GM23248 (cell line): ENCODE measurements at regions not wholly inside any gene's neighbourhood (a gene's known extent, or its start where the extent isn't known, plus 50 kb on each side); places are given as distances from the start of the nearest gene placed in this dataset.

ENCODE experiments used
- DNase-seq: peaks from one replicate; pipeline ENCODE4 v3.0.0-alpha.2; 2015
- H2AFZ ChIP-seq: fragments of 200-600 bp; sonication (generic); 2 replicates; pipeline ENCODE4 v1.6.1; 2016; ENCODE audit warnings: antibody characterized with exemption
- H3F3A ChIP-seq: fragments of 200-600 bp; sonication (generic); 2 replicates; pipeline ENCODE4 v1.6.1; 2016; ENCODE audit warnings: mild to moderate bottlenecking, antibody characterized with exemption, mixed run types; ENCODE audit not compliant: insufficient read depth
- H3K27ac ChIP-seq: fragments of 200-600 bp; sonication (generic); 2 replicates; pipeline ENCODE4 v1.5.1; 2016; ENCODE audit warnings: mild to moderate bottlenecking
- H3K27me3 ChIP-seq: fragments of 200-600 bp; sonication (generic); replicated peaks from 2 replicates; pipeline ENCODE4 v1.6.1; 2016; ENCODE audit warnings: mild to moderate bottlenecking; ENCODE audit not compliant: insufficient read depth
- H3K36me3 ChIP-seq: fragments of 200-600 bp; sonication (generic); 2 replicates; pipeline ENCODE4 v1.6.1; 2016; ENCODE audit warnings: low read depth, mild to moderate bottlenecking
- H3K4me1 ChIP-seq: fragments of 200-600 bp; sonication (generic); 2 replicates; pipeline ENCODE4 v1.6.1; 2016; ENCODE audit warnings: mild to moderate bottlenecking; ENCODE audit not compliant: insufficient read depth
- H3K4me2 ChIP-seq: fragments of 200-600 bp; sonication (generic); one replicate; pipeline ENCODE4 v1.6.1; 2016; ENCODE audit warnings: mild to moderate bottlenecking; ENCODE audit not compliant: unreplicated experiment
- H3K4me3 ChIP-seq: fragments of 200-600 bp; sonication (generic); 2 replicates; pipeline ENCODE4 v1.5.1; 2016; ENCODE audit warnings: mild to moderate bottlenecking
- H3K79me2 ChIP-seq: fragments of 200-600 bp; sonication (generic); 2 replicates; pipeline ENCODE4 v1.6.1; 2016; ENCODE audit warnings: mild to moderate bottlenecking; ENCODE audit not compliant: insufficient read depth
- H3K9ac ChIP-seq: fragments of 200-600 bp; sonication (generic); 2 replicates; pipeline ENCODE4 v1.6.1; 2016; ENCODE audit warnings: mild to moderate bottlenecking
- H3K9me2 ChIP-seq: fragments of 200-600 bp; sonication (generic); 2 replicates; pipeline ENCODE4 v1.6.1; 2016; ENCODE audit warnings: mixed run types, mild to moderate bottlenecking, moderate library complexity; ENCODE audit not compliant: insufficient read depth
- H3K9me3 ChIP-seq: fragments of 200-600 bp; sonication (generic); one replicate; pipeline ENCODE4 v1.6.1; 2017; ENCODE audit warnings: low read depth
- H4K20me1 ChIP-seq: fragments of 200-600 bp; sonication (generic); 2 replicates; pipeline ENCODE4 v1.6.0; 2016; ENCODE audit not compliant: insufficient read depth
- EZH2 ChIP-seq: fragments of 200-600 bp; sonication (generic); IDR thresholded peaks from 2 replicates; pipeline ENCODE4 v1.6.1; 2018; ENCODE audit warnings: antibody characterized with exemption, mild to moderate bottlenecking; ENCODE audit not compliant: insufficient read depth, poor library complexity, severe bottlenecking
- EZH2phosphoT487 ChIP-seq: fragments of 200-600 bp; sonication (generic); IDR thresholded peaks from 2 replicates; pipeline ENCODE4 v1.6.1; 2018; ENCODE audit warnings: antibody characterized with exemption, moderate library complexity, mild to moderate bottlenecking, low read depth; ENCODE audit not compliant: insufficient read depth
- WGBS, 2 experiments: methylation state at CpG; one replicate each; pipeline ENCODE4 v1.1.6; 2015 to 2017; ENCODE audit warnings: low lambda C conversion rate in 2 of 2, low coverage in 1 of 2; ENCODE audit errors: missing lambda C conversion rate in 2 of 2; 5-methylcytosine and 5-hydroxymethylcytosine counted together
- in situ Hi-C: fragments of 300-500 bp; cut with MboI; formaldehyde crosslinking; loops from 2 replicates; pipeline ENCODE4 v1.15.0; 2020

DNA sequence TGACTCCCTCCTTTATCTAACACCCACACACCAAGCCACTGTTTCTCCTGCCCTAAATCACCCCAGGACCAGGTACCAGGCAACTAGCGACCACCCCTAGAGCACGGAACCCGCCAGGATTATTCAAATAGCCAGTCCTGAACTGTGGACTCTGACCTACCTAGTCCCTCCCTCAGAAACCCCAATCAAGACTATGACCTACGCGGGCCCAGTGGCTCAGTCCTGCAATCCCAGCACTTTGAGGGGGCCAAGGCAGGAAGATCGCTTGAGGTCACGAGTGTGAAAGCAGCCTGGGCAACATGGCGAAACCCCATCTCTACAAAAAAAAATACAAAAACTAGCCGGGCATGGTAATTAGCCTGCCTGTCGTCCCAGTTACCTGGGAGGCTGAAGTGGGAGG lies 232.8 kb upstream of the FOXK1 start:
- no peaks in the 10 kb centered on the region for H3K79me2 ChIP-seq
- TF ChIP-seq EZH2: no peak
- TF ChIP-seq EZH2phosphoT487: no peak
- no peak overlapping the region for H3K4me3 ChIP-seq
- no peak for DNase-seq
- H3K27ac ChIP-seq: no peak overlapping the region
- H3F3A ChIP-seq: no peaks in the 10 kb centered on the region
- H3K9ac ChIP-seq: no peak overlapping the region
- H3K9me3 ChIP-seq: no peaks in the 10 kb centered on the region
- H2AFZ ChIP-seq: no peak overlapping the region
- no peaks in the 10 kb centered on the region for H3K4me1 ChIP-seq
- no peaks in the 10 kb centered on the region for H3K9me2 ChIP-seq
- no peak overlapping the region for H3K4me2 ChIP-seq
- H4K20me1 ChIP-seq: no peaks in the 10 kb centered on the region
- in situ Hi-C loops: no loop called here
- H3K36me3 ChIP-seq: no peaks in the 10 kb centered on the region
- WGBS, 2 experiments: 32 to 41% methylated on average over 10 of the region's 10 CpGs
- H3K27me3 ChIP-seq: no peaks in the 10 kb centered on the region

DNA sequence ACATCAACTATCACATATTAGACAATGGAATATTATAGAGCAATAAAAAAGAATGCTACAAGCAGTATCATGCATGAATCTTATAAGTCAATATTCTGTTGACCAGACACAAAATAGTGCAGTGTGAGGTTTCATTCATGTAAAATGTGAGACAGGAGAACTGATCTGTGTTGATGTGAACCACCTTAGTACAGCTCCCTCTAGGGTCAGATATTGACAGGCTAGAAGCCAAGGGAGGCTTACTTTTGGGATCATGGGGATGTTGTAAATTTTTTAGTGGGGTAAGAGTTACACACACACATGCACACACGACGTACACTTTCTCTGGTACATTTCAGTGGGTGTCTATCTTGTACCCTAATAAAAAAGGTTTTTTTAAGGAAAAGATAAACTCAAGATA lies 231.6 kb upstream of the FOXK1 start:
- Histone ChIP-seq H3K9me2 (no peaks in the 10 kb centered on the region), H3K9me3 (no peaks in the 10 kb centered on the region), H2AFZ (no peak overlapping the region), H3K9ac (no peak overlapping the region), H3K79me2 (no peaks in the 10 kb centered on the region), H3F3A (no peaks in the 10 kb centered on the region), H3K4me1 (no peaks in the 10 kb centered on the region), H3K36me3 (no peaks in the 10 kb centered on the region), H4K20me1 (no peaks in the 10 kb centered on the region), H3K4me3 (no peak overlapping the region), H3K27me3 (no peaks in the 10 kb centered on the region), H3K4me2 (no peak overlapping the region), H3K27ac (no peak overlapping the region)
- in situ Hi-C loops: no loop called here
- TF ChIP-seq EZH2phosphoT487 (no peak), EZH2 (no peak)
- 38 to 44% methylated on average over 2 of the region's 2 CpGs for WGBS, 2 experiments
- no peak for DNase-seq

DNA sequence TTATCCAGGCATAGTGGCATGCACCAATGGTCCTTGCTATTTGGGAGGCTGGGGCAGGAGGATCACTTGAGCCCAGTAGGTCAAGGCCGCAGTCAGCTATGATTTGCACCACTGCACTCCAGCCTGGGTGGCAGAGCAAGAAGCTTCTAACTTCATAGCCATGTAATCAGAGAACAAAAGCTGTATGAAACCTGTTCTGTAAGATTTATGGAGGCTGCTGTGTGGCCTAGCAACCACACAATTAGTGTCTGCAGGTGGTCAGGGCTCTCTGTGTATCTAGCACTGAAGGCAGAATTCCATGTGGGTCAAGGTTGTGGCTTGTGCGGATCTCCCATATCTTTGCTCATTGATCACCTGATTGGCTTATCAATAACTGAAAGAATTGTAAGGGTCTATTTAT lies 221.5 kb upstream of the FOXK1 start:
- Histone ChIP-seq H3K9me2 (no peaks in the 10 kb centered on the region), H3K9me3 (no peaks in the 10 kb centered on the region), H3K36me3 (no peaks in the 10 kb centered on the region), H4K20me1 (no peaks in the 10 kb centered on the region), H3K27me3 (no peaks in the 10 kb centered on the region), H3F3A (no peaks in the 10 kb centered on the region), H3K4me1 (no peaks in the 10 kb centered on the region), H3K4me2 (no peak overlapping the region), H3K4me3 (no peak overlapping the region), H3K79me2 (no peaks in the 10 kb centered on the region), H3K27ac (no peak overlapping the region), H2AFZ (no peak overlapping the region), H3K9ac (no peak overlapping the region)
- no peak for DNase-seq
- WGBS, 2 experiments: 48 to 57% methylated on average over 2 of the region's 2 CpGs
- in situ Hi-C loops: no loop called here
- TF ChIP-seq EZH2phosphoT487 (no peak), EZH2 (no peak)

DNA sequence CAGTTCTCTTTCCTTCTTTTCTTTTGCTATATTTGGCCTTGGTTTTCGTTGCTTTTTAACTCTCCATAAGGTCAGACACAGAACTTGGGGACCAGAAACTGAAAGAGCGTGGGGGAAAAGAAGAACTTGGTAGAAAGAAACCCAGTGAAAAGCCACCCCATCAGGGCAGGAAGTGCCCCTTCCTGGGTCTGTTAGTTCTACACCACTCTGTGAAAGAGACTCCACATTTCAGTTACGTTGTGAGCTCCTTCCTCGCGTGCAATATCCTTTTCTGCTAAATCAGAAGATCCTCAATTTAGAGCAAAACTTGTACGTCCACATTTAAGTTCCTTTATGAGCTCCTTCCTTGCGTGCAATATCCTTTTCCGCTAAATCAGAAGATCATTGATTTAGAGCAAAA lies 220.6 kb upstream of the FOXK1 start:
- 44% methylated on average over 8 of the region's 8 CpGs for WGBS, 2 experiments

More for the DNA sequence above, 220.6 kb upstream of the FOXK1 start:
- H3K79me2 ChIP-seq: no peaks in the 10 kb centered on the region
- no peaks in the 10 kb centered on the region for H3K36me3 ChIP-seq
- no peak overlapping the region for H3K4me3 ChIP-seq
- no peaks in the 10 kb centered on the region for H4K20me1 ChIP-seq
- in situ Hi-C loops: no loop called here
- no peaks in the 10 kb centered on the region for H3K4me1 ChIP-seq
- no peak overlapping the region for H3K4me2 ChIP-seq
- H3K9me3 ChIP-seq: no peaks in the 10 kb centered on the region
- no peak for DNase-seq
- no peak overlapping the region for H3K9ac ChIP-seq
- no peaks in the 10 kb centered on the region for H3F3A ChIP-seq
- no peak overlapping the region for H3K27ac ChIP-seq
- TF ChIP-seq EZH2: no peak
- no peak for TF ChIP-seq EZH2phosphoT487
- no peak overlapping the region for H2AFZ ChIP-seq
- H3K9me2 ChIP-seq: no peaks in the 10 kb centered on the region
- no peaks in the 10 kb centered on the region for H3K27me3 ChIP-seq
